Hepatocyte (in vitro differentiated cells): ENCODE measurements at regions not wholly inside any gene's neighbourhood (a gene's known extent, or its start where the extent isn't known, plus 50 kb on each side); places are given as distances from the start of the nearest gene placed in this dataset.

Experiments
- CTCF ChIP-seq: fragments of 200-600 bp; sonication (generic); IDR thresholded peaks from 2 replicates; pipeline ENCODE4 v1.5.1; 2016; ENCODE audit warnings: antibody characterized with exemption, mild to moderate bottlenecking; ENCODE audit not compliant: poor library complexity
- EZH2 ChIP-seq: fragments of 200-600 bp; sonication (generic); IDR thresholded peaks from 2 replicates; pipeline ENCODE4 v1.6.1; 2016; ENCODE audit warnings: antibody characterized with exemption, mild to moderate bottlenecking, borderline replicate concordance

DNA sequence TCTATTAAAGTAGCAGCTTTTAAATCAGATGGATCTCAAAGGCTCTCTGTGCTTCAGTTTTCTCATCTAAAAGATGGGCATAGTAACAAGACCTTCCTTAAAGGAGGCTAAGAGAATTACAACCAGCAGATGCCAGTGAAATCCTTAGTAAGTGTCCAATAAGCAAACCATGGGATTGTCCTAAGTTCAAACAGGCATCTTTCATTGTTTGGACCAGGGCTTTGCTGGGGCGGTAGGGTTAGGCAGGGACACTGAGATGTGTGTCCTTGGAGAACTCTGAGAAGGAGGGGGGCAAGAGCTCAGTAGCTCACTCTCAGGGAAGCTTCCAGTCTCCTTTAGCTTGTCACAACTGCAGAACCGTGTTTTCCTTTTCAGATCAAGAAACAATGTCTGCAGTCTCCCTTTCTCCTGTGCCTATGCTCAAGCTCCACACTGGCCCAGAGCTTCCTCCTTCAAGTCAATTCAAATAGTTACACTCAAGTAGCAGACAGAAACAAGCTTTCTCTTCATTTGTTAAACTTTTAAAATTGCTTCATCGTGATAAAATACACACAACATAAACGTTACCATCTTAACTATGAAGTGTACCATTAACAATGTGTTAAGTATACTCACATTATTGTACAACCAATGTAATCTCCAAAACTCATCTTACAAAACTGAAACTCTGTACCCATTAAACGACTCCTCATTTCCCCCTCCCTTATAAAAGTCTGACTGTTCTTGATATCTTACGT lies 216.2 kb downstream of the PIK3R1 start:
- TF ChIP-seq CTCF (no peak), EZH2 (no peak)
